Vagina (tissue), 2 donors: ENCODE measurements at regions not wholly inside any gene's neighbourhood (a gene's known extent, or its start where the extent isn't known, plus 50 kb on each side); places are given as distances from the start of the nearest gene placed in this dataset.

Experiments
- DNase-seq, 2 donors: peaks; one replicate each; pipeline ENCODE4 v3.0.0-alpha.2; 2017; ENCODE audit errors: extremely low spot score in 2 of 2
- H3K27ac ChIP-seq: fragments of 200-600 bp; sonication (generic); one replicate; pipeline ENCODE4 v1.5.1; 2019
- H3K27me3 ChIP-seq: fragments of 200-600 bp; sonication (generic); one replicate; pipeline ENCODE4 v1.5.1; 2019
- H3K36me3 ChIP-seq, 2 donors: fragments of 200-600 bp; sonication (generic); one replicate each; pipeline ENCODE4 v1.5.1; 2017 to 2019
- H3K4me1 ChIP-seq: fragments of 200-600 bp; sonication (generic); one replicate; pipeline ENCODE4 v1.5.1; 2019
- H3K4me3 ChIP-seq, 2 donors: fragments of 200-600 bp; sonication (generic); 1 replicate in 1 of 2; 2 replicates in 1 of 2; pipeline ENCODE4 v1.5.1; 2016 to 2019
- H3K9me3 ChIP-seq: fragments of 200-600 bp; sonication (generic); one replicate; pipeline ENCODE4 v1.5.1; 2019
- POLR2A ChIP-seq, 2 donors: fragments of 450-650 bp; IDR thresholded peaks; one replicate each; pipeline ENCODE4 v1.6.1; 2017; ENCODE audit warnings: antibody characterized with exemption in 2 of 2, mild to moderate bottlenecking in 2 of 2, moderate library complexity in 2 of 2
- POLR2AphosphoS5 ChIP-seq, 2 donors: sonication (generic); formaldehyde crosslinking; IDR thresholded peaks; one replicate each; pipeline ENCODE4 v1.9.0; 2017; ENCODE audit warnings: antibody characterized with exemption in 2 of 2, mild to moderate bottlenecking in 2 of 2, low read depth in 1 of 2; ENCODE audit not compliant: insufficient read depth in 1 of 2
- intact Hi-C: fragments of 100-400 bp; cut with DNase I; formaldehyde crosslinking; loops from one replicate; pipeline ENCODE4 v1.15.1; 2023
- TF ChIP-seq, protein P1 (sequence below), 3 experiments: fragments of 450-650 bp in 2 of 3; fragments of 200-600 bp in 1 of 3; sonication (generic) in 1 of 3; IDR thresholded peaks; one replicate each; pipeline ENCODE4 v1.5.1; 2017 to 2019; ENCODE audit warnings: antibody characterized with exemption in 3 of 3, mild to moderate bottlenecking in 2 of 3, moderate library complexity in 2 of 3

DNA sequence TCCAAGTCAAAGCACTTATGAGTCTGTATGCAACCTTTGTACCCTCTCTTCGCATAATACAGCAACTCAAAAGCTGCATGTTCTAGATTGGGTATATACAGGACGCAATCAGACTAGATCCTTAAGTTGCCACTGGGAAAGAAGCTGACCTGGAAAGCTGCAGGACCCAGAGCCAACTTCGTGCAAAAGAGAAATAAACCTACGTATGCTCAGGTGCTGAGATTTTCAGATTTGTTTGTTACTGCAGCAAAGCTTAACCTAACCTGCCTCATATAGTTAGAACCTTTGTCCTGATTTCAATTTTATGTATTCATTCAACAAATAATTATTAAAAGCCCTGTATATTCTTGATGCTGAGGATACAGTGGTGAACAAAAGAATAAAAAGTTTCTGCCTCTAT, 139.7 kb downstream of the SLC30A10 start:
- Histone ChIP-seq H3K27ac (no peak overlapping the region), H3K9me3 (no peaks in the 10 kb centered on the region), H3K27me3 (no peaks in the 10 kb centered on the region), H3K36me3 (no peaks in the 10 kb centered on the region), H3K4me3 (no peak overlapping the region), H3K4me1 (peaks cover 11% of the 10 kb centered on the region)
- no peak for DNase-seq
- intact Hi-C loops: no loop called here
- TF ChIP-seq, protein P1, sequence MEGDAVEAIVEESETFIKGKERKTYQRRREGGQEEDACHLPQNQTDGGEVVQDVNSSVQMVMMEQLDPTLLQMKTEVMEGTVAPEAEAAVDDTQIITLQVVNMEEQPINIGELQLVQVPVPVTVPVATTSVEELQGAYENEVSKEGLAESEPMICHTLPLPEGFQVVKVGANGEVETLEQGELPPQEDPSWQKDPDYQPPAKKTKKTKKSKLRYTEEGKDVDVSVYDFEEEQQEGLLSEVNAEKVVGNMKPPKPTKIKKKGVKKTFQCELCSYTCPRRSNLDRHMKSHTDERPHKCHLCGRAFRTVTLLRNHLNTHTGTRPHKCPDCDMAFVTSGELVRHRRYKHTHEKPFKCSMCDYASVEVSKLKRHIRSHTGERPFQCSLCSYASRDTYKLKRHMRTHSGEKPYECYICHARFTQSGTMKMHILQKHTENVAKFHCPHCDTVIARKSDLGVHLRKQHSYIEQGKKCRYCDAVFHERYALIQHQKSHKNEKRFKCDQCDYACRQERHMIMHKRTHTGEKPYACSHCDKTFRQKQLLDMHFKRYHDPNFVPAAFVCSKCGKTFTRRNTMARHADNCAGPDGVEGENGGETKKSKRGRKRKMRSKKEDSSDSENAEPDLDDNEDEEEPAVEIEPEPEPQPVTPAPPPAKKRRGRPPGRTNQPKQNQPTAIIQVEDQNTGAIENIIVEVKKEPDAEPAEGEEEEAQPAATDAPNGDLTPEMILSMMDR (IDR thresholded peaks at IDR 0.05): no peak
- no peak for TF ChIP-seq POLR2AphosphoS5 (IDR thresholded peaks at IDR 0.05; ENCODE audit: insufficient read depth in 1 of 2, low read depth in 1 of 2)
- no peak for TF ChIP-seq POLR2A (IDR thresholded peaks at IDR 0.05)

DNA sequence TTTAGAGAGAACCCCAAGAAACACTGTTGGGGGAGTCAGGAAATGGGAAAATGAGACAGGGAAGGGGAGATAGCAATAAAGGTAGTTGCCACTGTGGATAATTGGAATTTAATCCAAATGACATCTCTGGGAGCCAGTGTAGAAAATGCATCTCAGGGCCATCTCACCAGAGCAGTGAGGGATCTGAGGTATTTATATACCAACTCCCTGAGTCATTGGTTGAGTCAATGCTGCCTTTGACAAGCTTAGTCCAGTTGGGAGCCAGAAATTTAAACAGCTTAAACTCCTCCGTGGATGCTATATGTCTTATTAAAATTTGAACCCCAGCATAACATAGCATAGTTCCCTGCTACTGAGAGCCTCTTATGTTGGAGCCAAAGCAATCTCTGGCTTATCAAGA, 140.3 kb downstream of the SLC30A10 start:
- Histone ChIP-seq H3K36me3 (no peaks in the 10 kb centered on the region), H3K27me3 (no peaks in the 10 kb centered on the region), H3K4me3 (no peak overlapping the region), H3K9me3 (no peaks in the 10 kb centered on the region), H3K27ac (no peak overlapping the region), H3K4me1 (peaks cover 11% of the 10 kb centered on the region)
- DNase-seq: no peak
- TF ChIP-seq POLR2A (IDR thresholded peaks at IDR 0.05): no peak
- TF ChIP-seq, protein P1 (IDR thresholded peaks at IDR 0.05): no peak
- TF ChIP-seq POLR2AphosphoS5 (IDR thresholded peaks at IDR 0.05; ENCODE audit: insufficient read depth in 1 of 2, low read depth in 1 of 2): no peak
- intact Hi-C loops: no loop called here

DNA sequence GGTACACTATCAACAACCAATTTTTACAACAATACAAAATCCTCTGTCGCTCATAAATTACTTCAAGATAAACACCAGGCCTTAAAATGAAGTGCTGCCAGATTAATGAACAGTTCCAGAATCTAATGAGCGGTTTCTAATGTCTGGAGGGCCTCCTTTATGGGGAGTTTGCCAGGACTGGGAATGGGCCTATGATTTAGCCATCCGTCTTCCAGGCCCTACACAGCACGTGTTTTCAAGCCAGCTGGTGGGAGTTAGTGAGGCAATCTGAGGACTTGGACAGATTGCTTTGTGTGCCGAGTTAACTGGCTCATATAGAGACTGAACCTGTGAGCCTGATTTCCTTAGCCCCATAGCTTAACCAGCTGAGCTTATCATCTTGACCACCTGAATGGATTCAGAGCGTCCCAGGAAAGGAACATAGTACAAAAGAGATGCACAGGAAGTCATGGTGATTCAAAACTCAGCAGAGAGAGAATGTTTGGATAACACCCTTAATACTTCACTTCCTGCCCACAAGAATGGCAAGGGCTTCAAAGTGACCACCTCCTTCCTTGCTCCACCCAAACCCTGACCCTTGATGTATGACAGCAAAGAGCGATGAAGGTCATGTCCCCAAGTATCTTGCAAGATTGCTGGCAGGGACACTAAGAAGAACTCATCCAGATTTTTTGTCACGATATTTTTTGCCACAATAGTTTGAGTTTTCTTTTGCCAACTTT, 143.5 kb downstream of the SLC30A10 start:
- TF ChIP-seq, protein P1 (IDR thresholded peaks at IDR 0.05): no peak
- TF ChIP-seq POLR2AphosphoS5 (IDR thresholded peaks at IDR 0.05; ENCODE audit: insufficient read depth in 1 of 2, low read depth in 1 of 2) (no peak), POLR2A (IDR thresholded peaks at IDR 0.05) (no peak)
- peaks cover 11% of the 10 kb centered on the region for H3K4me1 ChIP-seq
- no peaks in the 10 kb centered on the region for H3K36me3 ChIP-seq
- DNase-seq: no peak
- no peak overlapping the region for H3K27ac ChIP-seq
- intact Hi-C loops: no loop called here
- H3K27me3 ChIP-seq: no peaks in the 10 kb centered on the region
- H3K9me3 ChIP-seq: no peaks in the 10 kb centered on the region
- H3K4me3 ChIP-seq: no peak overlapping the region

DNA sequence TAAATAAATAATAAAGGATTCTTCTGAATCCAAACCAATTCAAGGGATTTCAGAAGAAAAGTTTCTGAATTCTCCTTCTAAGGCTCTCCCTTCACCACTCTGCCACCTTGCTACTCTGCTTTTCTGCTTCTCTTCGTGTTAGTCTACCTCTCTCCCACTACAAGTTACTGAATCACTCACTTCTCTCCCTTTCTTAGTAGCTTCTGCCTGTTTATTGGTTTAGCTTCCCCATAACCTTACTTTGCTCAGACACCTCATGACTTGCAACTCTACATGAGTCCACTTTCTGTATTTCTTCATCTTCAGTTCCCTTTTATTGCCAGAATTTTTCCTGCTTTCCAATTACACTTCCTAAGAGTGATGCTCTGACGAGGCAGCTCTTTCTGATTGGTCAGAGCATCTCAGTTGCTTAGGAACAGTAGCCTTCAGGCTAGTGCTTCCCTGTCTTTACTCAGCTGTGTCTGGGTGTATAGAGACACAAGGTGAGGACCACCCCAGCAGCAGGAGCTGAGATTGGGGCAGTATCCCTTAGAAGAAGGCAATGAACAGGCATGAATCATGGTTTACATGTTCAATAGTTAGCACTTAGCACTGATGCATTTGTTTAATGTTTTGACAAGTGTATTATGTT, 144.6 kb downstream of the SLC30A10 start:
- no peaks in the 10 kb centered on the region for H3K27me3 ChIP-seq
- DNase-seq: no peak
- H3K4me1 ChIP-seq: peaks cover 11% of the 10 kb centered on the region
- intact Hi-C loops: no loop called here
- H3K4me3 ChIP-seq: no peak overlapping the region
- no peak overlapping the region for H3K27ac ChIP-seq
- H3K9me3 ChIP-seq: no peaks in the 10 kb centered on the region
- TF ChIP-seq, protein P1 (IDR thresholded peaks at IDR 0.05): no peak
- TF ChIP-seq POLR2AphosphoS5 (IDR thresholded peaks at IDR 0.05; ENCODE audit: insufficient read depth in 1 of 2, low read depth in 1 of 2) (no peak), POLR2A (IDR thresholded peaks at IDR 0.05) (no peak)
- no peaks in the 10 kb centered on the region for H3K36me3 ChIP-seq

DNA sequence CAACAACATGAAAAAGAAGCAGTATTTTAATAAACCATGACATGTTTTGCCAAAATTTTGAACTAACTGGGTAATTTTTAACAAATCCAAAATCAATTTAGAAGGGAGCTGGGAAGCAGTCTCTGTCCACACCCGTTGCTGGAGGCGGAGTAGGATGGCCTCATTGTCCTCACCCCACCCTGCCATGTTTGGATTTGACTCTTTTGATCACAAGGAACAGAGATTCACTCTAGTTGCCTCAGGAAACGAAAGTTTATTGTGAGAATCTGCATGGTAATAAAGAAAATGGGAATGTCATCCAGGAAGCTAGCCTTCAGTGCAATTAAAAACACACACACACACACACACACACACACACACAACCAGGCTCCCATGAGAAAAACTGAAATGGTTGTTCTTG, 145.4 kb downstream of the SLC30A10 start:
- intact Hi-C loops: no loop called here
- Histone ChIP-seq H3K36me3 (no peaks in the 10 kb centered on the region), H3K9me3 (no peaks in the 10 kb centered on the region), H3K4me1 (peaks cover 11% of the 10 kb centered on the region), H3K27ac (no peak overlapping the region), H3K27me3 (no peaks in the 10 kb centered on the region), H3K4me3 (no peak overlapping the region)
- TF ChIP-seq, protein P1 (IDR thresholded peaks at IDR 0.05): no peak
- TF ChIP-seq POLR2A (IDR thresholded peaks at IDR 0.05) (no peak), POLR2AphosphoS5 (IDR thresholded peaks at IDR 0.05; ENCODE audit: insufficient read depth in 1 of 2, low read depth in 1 of 2) (no peak)
- no peak for DNase-seq
